Left renal pelvis (tissue), 4 donors: ENCODE measurements at regions not wholly inside any gene's neighbourhood (a gene's known extent, or its start where the extent isn't known, plus 50 kb on each side); places are given as distances from the start of the nearest gene placed in this dataset.
"Not testable (repeated sequence)": the region's sequence is repeated elsewhere in the genome, so short reads cannot be mapped to it uniquely, and the experiment has no call there.

ENCODE experiments used
- DNase-seq, 4 donors: peaks; one replicate each; pipeline ENCODE4 v3.0.0-alpha.2; 2013; ENCODE audit warnings: low read depth in 4 of 4, low spot score in 3 of 4

DNA sequence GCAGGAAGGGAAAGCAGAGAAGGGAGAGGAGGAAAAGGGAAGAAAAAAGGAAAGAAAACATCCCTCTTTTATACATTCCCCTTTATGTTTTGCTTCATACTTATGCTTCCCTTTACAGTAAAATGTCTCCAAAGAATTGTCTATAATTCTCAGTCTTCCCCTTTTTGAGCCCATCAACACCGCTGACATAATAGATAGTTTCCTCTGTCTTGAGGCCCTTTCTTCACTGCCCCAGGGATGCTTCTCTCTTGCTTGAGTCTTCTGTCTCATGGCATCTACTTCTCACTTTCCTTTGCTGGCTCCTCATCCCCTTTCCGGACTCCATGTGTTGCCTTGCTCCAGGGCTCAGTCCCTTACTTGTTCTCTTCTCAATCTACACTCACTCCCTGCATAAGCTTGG is 99.7 kb upstream of the DAZL start:
- no peak for DNase-seq

DNA sequence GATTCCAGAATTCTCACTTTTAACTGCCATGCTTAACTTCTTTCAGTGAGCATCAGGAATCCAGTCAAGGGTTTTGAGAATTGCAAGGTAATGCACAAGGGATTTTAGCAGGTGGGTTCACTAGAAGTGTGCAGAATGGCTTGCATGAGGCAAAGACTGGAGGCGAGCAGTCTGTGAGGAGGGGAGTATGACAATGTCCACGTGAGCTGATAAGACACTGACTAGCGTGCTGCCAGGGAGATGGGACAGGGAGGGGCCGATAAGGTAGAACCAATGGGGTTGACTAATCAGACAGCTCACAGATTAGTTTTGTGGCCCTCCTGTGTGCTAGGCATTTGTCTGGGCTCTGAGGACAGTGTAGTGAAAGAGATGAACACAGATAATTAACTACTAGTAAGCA is 102.0 kb upstream of the DAZL start:
- DNase-seq, result no peak

DNA sequence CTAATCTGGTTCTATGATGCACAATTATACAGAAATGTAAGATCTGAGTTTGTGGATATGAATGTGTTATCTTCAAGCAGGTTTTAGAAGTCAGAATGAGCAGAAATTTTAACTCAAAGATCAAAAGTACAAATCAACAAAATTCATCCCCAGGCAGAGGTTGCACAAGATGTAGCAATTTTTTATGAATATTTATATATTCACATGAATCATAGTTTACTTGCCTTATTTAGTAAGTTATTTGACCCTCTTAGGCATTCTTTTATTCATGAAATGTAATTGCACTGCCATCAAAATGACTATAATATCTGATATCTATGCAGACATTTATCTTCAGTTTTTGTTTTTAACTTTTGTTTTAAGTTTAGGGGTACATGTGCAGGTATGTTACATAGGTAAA is 103.1 kb upstream of the DAZL start:
- no peak for DNase-seq

DNA sequence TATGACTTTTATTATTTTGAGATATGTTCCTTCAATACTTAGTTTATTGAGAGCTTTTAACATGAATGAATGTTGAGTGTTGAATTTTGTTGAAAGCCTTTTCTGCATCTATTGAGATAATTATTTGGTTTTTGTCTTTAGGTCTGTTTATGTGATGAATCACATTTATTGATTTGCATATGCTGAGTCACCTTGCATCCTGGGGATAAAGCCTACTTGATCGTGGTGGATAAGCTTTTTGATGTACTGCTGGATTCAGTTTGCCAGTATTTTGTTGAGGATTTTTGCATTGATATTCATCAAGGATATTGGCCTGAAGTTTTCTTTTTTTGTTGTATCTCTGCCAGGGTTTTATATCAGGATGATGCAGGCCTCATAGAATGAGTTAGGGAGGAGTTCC is 106.5 kb upstream of the DAZL start:
- not testable (repeated sequence) for DNase-seq

DNA sequence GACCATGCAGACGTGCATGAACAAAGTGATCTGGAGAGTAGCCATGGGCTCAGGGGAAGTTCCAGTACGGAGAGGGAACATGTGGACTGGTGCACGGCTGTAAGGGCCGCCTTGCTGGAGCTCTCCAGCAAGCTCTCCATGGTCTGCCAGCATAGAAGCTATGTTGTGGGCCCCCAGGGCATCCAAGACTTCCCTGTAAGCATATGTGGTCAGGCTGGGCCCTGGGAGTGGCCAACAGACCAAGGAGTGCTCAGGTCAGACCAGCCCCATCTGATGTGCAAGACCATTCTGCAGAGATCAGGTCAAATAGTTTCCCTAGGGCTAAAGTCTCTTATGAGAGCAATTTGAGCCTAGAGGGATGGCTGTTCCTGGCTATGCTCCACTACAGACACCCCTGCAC is 110.1 kb upstream of the DAZL start:
- no peak for DNase-seq

DNA sequence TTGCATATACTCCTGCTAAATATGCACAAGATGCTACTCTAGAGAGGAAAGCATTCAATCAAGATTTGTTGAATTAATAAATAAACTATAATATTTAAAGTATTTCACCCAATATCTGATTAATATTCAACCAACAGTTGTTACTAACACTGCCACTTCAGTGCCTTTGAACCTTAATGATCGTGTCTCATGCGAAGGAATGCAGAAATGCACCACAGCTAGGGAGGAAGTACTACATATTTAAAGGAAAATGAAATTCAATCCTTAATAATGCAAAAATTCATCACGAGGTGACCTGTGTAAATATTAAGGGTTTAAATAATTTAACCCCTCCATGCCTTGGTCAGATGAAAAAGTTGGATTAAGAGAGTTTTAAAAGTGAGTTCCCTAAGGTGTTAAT is 114.2 kb upstream of the DAZL start:
- DNase-seq, result no peak

DNA sequence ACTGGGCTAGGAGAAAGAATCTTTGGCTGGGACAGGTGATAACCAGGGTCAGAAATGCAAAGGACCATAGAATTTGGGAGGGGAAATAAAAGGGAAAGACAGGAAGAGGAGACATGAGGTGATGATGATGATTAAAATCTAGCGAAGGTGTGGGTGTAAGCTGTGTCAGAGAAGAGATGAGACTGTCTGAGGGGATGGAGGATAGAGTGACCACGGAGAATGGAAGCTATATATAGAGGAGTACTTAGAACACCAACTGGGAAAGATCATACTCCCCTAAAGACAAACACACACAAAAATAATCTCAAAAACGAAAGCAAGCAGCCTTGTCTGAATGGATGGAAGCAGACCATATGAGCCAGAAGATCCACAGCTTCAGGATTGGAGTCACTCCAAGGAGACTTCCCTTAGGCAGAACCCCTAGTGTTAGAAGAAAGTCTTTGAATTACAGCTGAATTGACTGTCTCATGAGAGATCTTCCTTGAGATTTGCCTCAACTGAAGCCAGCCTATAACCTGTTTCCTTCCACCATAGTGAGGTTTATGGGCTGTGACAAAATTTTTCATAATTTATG is 115.2 kb upstream of the DAZL start:
- DNase-seq, result peak in 1 of 4 donors; percentile 3

DNA sequence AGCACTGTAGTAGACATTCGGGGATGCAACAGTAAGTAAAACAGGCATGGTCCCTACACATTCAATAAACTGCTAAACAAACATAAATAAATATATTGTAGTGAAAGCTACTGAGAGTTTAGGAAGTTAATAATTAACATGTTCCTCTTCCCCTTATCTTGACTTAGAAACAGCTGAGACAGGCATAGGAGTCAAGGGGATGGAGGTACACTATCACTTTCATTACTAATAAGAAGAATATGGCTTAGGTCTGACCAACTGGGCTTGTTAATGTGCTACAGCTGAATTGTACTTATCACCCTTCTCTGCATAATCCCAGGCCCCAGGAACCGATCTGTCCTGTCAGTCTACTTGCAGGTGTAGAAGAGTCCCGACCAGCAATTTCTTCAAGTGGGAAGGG is 116.3 kb upstream of the DAZL start:
- DNase-seq, result no peak

DNA sequence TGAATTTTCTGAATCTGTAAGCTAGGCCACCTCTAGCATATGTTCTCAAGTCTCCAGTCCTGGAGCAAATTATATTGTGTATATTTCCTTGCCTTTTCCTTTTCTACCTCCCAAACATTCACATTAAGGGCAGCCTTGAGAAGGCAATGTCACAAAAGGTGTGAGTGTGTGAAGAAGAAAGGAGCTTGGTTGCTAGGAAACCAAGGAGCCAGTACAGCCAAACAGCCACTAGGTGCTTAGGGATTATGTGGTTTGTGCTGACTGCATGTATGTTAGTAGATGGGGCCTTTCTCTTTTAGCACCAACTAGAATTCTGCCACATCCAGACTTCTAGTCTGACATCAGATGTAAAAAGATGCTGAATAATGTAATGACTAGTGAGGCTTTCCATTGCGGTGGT is 118.8 kb upstream of the DAZL start:
- no peak for DNase-seq

DNA sequence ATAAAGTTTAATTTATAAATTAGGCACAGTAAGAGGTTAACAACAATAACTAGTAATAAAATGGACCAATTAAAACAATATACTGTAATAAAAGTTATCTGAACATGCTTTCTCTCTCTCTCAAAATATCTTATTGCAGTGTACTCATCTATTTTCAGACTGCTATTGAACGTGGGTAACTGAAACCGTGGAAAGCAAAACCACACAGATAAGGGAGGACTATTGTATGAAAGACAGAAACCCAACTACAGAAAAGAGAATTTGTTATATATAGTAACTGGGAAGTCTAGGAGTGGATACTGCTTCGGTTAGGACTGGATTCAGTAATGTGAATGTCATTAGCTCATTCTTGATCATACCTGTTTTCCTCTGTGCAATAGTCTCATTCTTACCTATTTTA is 119.3 kb upstream of the DAZL start:
- no peak for DNase-seq

DNA sequence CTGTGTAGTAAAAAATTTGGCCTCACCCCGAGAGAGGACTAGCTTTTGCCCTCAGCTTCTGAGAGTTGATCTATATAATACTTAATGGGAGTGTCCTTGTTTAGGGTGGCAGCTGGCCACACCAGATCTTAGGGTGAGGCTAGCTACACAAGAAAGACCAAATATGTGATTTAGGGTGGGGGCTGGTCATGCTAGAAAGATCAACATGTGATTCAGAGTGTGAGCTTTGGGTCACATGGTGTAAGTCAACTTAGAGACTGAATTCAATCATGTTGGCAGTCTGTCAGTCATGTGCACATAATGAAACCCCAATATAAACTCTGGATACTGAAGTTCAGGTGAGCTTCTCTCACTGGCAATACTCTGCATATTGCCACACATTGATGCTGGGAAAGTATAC is 120.7 kb upstream of the DAZL start:
- DNase-seq, result no peak

DNA sequence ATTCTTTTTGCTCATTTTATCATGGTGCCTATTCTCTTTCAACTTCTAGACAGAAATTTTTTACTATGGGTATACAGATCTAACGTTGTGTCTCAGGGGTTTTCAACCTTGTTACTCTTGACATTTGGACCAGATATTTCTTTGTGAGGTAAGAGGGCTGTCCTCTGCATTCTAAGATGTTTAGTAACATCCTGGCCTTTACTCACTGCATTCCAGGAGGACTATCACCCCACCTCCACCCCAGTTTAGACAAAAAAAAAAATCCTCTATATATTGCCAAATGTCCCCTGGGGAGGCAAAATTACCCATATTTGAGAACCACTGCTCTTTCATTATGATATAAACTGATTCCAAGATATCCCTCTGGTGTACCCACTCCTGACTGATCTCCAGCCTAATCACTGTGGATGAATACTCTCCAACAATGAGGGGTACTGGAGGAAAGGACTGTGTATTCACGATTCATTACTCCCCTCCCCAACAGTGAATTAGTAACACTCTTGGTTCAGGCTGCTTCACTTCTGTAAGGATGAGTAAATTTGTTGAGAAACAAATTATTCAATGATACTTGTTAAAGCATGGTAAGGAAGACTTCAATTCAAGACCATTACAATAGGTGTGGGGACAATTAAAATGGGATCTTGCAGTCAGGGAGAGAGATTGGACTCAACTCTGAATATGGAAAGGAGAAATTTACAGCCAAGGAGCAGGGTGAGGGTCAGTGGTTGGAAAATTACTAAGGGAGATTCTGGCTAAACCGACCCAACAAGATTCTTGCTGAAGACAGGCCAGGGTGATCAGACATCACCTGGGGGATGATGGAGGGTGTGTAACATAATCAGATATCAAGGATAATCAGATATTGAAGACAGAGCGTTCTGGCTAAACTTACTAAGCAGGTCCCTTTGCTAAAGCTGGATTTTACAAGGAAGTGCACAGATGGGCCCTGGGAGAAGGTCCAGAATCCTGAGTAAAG is 123.8 kb upstream of the DAZL start:
- DNase-seq, result no peak

DNA sequence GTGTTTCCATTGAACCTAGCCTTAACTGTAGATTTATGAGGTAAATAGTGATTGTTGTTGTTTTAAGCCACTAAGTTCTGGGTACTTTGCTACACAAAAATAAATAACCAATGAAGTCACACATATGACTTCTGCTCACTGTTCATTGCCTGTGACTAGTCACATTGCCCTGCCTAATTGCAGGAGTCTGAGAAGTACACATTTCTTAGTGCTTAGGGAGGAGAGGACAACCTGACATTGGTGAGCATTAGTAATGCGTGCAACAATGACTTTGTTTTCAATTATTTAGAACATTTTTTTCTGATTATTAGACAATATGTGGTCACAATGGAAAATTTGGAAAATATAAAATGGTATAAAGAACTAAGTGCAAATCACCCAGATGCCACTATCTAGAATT is 133.2 kb upstream of the DAZL start:
- no peak for DNase-seq

DNA sequence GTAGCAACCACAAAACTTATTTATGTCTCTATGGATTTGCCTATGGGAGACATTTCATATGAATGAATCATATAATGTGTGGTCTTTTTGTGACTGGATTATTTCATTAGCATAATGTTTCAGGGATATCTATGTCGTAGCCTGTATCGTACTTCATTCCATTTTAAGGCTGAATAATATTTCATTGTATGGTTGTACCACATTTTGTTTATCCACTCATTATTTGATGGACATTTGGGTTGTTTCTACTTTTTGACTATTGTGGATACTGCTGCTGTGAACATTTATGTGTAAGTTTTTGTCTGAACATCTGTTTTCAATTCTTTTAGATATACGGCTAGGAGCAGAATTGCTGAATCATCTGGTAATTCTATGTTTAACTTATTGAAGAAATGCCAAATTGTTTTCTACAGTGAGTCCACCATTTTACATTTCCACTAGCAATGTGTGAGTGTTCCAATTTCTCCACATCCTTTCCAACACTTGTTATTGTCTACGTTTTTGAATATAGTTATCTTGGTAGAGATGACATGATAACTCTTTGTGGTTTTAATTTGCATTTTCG is 134.4 kb upstream of the DAZL start:
- no peak for DNase-seq

DNA sequence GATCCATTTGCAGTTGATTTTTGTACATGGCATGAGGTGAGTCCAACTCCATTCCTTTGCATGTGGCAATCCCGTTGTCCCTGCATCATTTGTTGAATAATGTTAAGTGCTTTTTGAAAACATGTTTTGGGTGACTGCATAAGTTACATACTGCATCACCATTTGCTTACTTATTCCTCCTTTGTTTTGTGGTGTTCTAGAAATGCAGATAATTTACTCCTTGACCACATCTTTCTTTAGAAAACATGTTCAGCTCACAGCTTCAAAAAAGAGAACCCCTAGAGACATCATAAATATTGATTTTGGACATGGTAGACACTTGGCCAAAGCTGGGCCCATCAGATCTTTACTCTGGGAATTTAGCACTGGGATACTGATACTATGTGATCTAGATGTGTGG is 135.3 kb upstream of the DAZL start:
- DNase-seq, result no peak

DNA sequence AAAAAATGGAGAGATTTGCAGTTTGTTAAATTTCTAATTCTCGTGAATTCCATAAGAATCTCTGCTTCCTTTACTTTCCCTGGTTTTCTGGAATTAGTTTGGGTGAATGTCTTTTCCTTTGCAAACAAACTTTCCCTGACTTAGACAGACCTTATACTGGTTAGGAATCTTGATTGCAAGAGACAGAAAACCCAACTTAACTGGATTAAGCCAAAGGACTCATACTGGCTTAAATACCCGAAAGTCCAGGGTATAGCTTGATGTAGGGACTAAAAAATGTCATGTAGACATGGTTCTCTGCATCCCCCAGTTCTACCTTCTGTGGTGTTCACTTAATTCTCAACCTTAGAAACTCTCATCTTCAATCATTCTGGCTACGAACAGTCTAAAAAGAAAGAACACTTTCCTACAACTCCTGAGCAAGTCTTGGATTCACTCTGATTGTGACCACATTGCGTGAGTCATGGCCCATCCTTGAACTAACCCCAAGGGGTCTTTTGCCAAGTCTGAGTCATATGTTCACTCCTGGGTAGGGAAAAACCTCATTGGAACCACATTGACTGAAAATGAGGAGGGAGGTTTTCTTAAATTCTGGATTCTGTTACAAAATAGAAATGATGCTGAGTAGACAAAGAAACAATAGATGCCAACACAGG is 136.0 kb upstream of the DAZL start:
- no peak for DNase-seq

DNA sequence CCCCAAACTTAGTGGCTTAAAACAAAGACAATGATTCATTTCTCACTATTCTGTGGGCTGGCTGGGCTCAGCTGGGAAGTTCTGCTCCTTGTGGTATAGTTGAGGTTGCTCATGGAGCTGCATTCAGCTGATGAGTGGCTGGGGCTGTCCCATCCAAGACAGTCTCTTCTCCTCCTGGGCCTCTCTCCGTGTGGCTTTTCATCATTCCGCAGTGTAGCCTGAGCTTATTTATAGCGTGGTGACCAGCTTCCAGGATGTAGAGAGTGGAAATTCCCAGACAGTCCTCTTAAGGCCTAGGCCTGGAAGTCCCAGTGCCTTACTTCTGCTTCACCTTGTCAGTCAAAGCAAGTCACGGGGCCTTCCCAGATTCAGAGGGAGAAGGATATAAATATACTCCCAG is 136.7 kb upstream of the DAZL start:
- DNase-seq, result no peak

DNA sequence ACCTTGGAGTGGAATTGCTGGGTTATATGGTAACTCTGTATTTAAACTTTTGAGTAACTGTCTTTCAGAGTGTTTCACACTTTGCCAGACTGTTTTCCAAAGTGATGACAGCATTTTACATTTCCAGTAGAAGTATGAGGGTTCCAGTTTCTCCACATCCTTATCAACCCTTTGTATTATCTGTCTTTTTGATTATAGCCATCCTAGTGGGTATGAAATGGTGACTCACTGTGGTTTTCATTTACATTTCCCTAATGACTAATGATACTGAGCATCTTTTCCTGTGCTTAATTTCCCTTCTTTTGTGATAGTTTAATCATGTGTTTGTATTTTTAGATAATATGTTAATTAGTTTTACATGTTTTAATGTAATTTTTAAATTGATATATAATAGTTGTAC is 138.1 kb upstream of the DAZL start:
- DNase-seq, result no peak

DNA sequence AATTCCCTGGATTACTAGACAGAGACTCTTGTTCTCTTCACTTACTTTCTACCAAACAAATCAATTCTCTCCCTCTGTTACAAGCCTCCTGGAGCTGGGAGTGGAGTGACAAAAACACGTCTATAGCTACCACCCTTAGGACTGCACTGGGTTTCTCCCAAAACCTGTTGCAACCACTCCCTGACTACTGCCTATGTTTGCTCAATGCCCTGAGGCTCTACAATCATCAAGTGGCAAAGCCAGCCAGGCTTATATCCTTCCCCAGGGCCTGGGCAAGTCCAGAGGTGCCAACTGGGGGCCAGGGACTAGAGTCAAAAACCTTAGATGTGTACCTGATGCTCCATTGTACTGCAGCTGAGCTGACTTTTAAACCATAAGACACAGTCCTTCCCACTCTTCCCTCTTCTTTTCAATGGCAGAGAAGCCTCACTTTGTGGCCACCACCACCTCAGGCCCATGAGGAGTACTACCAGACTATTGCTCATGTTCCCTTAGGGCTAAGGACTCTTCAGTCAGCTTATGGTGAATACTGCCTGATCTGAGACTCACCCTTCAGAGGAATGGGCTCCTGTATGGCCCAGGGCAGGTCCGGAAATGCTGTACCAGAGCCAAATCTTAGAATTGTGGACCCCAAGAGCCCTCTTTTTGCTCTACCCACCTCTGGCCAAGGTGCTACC is 125.4 kb upstream of the PLCL2 start:
- no peak for DNase-seq

DNA sequence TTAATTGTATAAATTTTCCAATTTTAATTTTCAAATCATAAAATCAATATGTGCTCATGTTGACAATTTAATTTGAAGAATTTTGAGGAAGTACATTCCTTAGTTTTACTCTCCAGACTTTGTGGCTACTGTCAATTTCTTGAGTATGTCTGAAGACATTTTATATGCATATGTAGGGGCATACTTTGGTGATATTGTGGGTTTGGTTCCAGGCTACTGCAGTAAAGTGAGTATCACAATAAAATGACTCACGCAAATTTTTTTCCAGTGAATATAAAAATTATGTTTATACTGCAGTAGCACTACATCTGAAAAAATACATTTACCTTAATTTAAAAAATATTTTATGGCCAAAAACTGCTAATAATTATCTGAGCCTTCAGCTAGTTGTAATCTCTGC is 123.2 kb upstream of the PLCL2 start:
- DNase-seq, result no peak

DNA sequence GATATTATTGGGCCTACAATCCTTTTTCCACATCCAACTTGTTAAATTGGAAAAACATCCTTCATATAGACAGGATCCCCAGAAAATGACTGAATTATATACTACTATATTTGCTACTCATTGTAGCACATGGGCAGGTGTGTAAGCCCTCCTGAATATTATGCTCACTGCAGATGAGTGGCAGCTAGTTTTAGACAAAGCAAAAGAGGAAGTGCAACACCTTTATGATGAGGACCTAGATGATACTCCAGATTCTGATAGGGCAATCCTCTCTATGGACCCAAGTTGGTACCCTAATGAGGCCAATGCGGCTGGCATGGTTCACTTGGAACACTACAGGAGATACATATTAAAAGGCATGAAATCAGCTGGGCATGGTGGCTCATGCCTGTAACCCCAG is 119.1 kb upstream of the PLCL2 start:
- no peak for DNase-seq
